HG02885 (cell line): ENCODE measurements at regions not wholly inside any gene's neighbourhood (a gene's known extent, or its start where the extent isn't known, plus 50 kb on each side); places are given as distances from the start of the nearest gene placed in this dataset.

Experiments used
- ATAC-seq: cut with Tn5 transposase; IDR thresholded peaks from one replicate; pipeline ENCODE4 v1.9.1; 2021; ENCODE audit warnings: mild to moderate bottlenecking; ENCODE audit not compliant: unreplicated experiment, poor library complexity

- ATAC-seq: no peak
Measured at GRCh38 chr7:22659741-22660140, 67.3 kb upstream of the IL6 start.

- no peak for ATAC-seq
Measured at GRCh38 chr7:22658031-22658430, 69.0 kb upstream of the IL6 start.

GRCh38 chr7:22657479-22657878, 69.5 kb upstream of the IL6 start:
- ATAC-seq: no peak

- no peak for ATAC-seq
Measured at GRCh38 chr7:22655781-22656180, 71.2 kb upstream of the IL6 start.

- no peak for ATAC-seq
Measured at GRCh38 chr7:22654831-22655230, 72.2 kb upstream of the IL6 start.

- no peak for ATAC-seq
Measured at GRCh38 chr7:22653951-22654350, 73.0 kb upstream of the IL6 start.

GRCh38 chr7:22651534-22652243, 75.3 kb upstream of the IL6 start:
- ATAC-seq: no peak

GRCh38 chr7:22651036-22651435, 76.0 kb upstream of the IL6 start:
- ATAC-seq: no peak

- no peak for ATAC-seq
Measured at GRCh38 chr7:22649686-22650085, 77.3 kb upstream of the IL6 start.

GRCh38 chr7:22647451-22648257, 79.3 kb upstream of the IL6 start:
- no peak for ATAC-seq

- ATAC-seq: no peak
Measured at GRCh38 chr7:22645418-22646181, 81.4 kb upstream of the IL6 start.

- ATAC-seq: no peak
Measured at GRCh38 chr7:22642454-22642853, 84.5 kb upstream of the IL6 start.

- peak; percentile 98 for ATAC-seq
Measured at GRCh38 chr7:22640269-22640668, 86.7 kb upstream of the IL6 start.

- ATAC-seq: no peak
Measured at GRCh38 chr7:22639396-22639795, 87.6 kb upstream of the IL6 start.

- ATAC-seq: no peak
Measured at GRCh38 chr7:22635349-22635748, 91.7 kb upstream of the IL6 start.

GRCh38 chr7:22633954-22634474, 93.0 kb upstream of the IL6 start:
- no peak for ATAC-seq

GRCh38 chr7:22633286-22633953, 93.6 kb upstream of the IL6 start:
- no peak for ATAC-seq

- ATAC-seq: no peak
Measured at GRCh38 chr7:22632674-22633073, 94.3 kb upstream of the IL6 start.

GRCh38 chr7:22631730-22632129, 95.3 kb upstream of the IL6 start:
- ATAC-seq: no peak

GRCh38 chr7:22630069-22630468, 96.9 kb upstream of the IL6 start:
- ATAC-seq: no peak
